GM12891 (cell line): ENCODE measurements at regions not wholly inside any gene's neighbourhood (a gene's known extent, or its start where the extent isn't known, plus 50 kb on each side); places are given as distances from the start of the nearest gene placed in this dataset.

Experiments
- DNase-seq: peaks from one replicate; pipeline ENCODE4 v3.0.0; 2011; ENCODE audit warnings: low spot score; ENCODE audit not compliant: insufficient read length
- FAIRE-seq: peaks from 2 replicates; lab custom pipeline; 2011; peaks lifted over from hg19 to GRCh38; lab: Jason Lieb, UNC
- PAX5 ChIP-seq: IDR thresholded peaks from 2 replicates; pipeline ENCODE4 v1.6.1; 2011; ENCODE audit warnings: low read length, moderate library complexity, mild to moderate bottlenecking; ENCODE audit not compliant: insufficient read depth, severe bottlenecking
- POLR2A ChIP-seq: IDR thresholded peaks from 2 replicates; pipeline ENCODE4 v1.6.1; 2011; ENCODE audit warnings: low read depth, low read length, control low read depth
- POLR2AphosphoS5 ChIP-seq: IDR thresholded peaks from 2 replicates; pipeline ENCODE4 v1.6.1; 2011; ENCODE audit warnings: low read depth, low read length, control low read depth
- POU2F2 ChIP-seq: IDR thresholded peaks from 2 replicates; pipeline ENCODE4 v1.6.1; 2011; ENCODE audit warnings: low read depth, mild to moderate bottlenecking, control low read depth, low read length, moderate library complexity
- SPI1 ChIP-seq: IDR thresholded peaks from 2 replicates; pipeline ENCODE4 v1.6.1; 2011; ENCODE audit warnings: low read depth, low read length, control low read depth
- TAF1 ChIP-seq: IDR thresholded peaks from 2 replicates; pipeline ENCODE4 v1.6.1; 2011; ENCODE audit warnings: low read depth, low read length, control low read depth

DNA sequence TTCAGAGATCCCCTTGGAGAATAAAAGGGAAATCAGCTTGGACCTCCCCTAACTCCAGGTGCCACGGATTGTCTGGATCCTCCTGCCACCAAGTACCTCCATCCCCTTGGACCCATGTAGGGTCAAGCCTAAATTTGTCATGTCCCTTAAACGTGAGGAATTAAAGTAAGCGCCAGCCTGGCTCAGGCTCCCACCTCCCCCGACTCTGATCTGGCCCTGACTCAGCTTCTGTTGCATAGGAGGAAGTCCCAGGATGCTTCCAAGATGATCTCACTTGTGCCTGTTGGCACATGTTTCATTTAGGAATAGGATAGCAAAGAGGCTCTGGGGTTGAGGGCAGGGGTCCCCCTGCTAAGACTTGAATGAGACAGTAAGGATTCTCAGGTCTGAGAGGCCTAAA lies 231.9 kb upstream of the JUN start:
- FAIRE-seq (no peak), DNase-seq (no peak)
- TF ChIP-seq SPI1 = no peak
- no peak for TF ChIP-seq POLR2A
- no peak for TF ChIP-seq PAX5
- no peak for TF ChIP-seq POU2F2
- TF ChIP-seq POLR2AphosphoS5 = no peak
- TF ChIP-seq TAF1 = no peak

DNA sequence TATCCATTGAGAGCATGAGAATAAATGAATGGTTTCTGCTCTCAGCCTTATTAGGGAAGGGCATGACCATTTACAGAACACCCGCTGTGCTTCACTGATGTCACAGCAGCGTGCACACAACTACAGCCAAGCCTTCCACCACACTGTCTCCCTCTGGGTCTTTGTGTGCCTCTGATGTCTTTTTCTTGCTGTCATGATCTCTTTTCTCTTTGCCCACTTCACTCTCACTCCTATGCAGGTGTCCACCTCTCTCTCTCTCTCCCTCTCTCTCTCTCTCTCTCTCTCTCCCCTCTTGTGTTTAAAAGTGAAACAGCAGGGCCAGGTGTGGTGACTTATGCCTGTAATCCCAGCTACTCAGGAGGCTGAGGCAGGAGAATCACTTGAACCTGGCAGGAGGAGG lies 232.5 kb upstream of the JUN start:
- TF ChIP-seq PAX5 = no peak
- TF ChIP-seq POLR2AphosphoS5 = no peak
- TF ChIP-seq POLR2A = no peak
- TF ChIP-seq SPI1 = no peak
- no peak for TF ChIP-seq TAF1
- no peak for TF ChIP-seq POU2F2
- DNase-seq (no peak), FAIRE-seq (peak; percentile 64)

GRCh38 chr1:59017501-59018231 lies 233.8 kb upstream of the JUN start:
- no peak for DNase-seq
- no peak for TF ChIP-seq PAX5
- no peak for TF ChIP-seq TAF1
- TF ChIP-seq SPI1 = no peak
- no peak for TF ChIP-seq POLR2A
- no peak for FAIRE-seq

GRCh38 chr1:59018446-59018845 lies 234.6 kb upstream of the JUN start:
- no peak for FAIRE-seq
- no peak for DNase-seq

GRCh38 chr1:59018860-59019259 lies 235.0 kb upstream of the JUN start:
- TF ChIP-seq POLR2A = no peak
- no peak for TF ChIP-seq POLR2AphosphoS5
- TF ChIP-seq TAF1 = no peak
- no peak for TF ChIP-seq POU2F2
- no peak for TF ChIP-seq PAX5
- TF ChIP-seq SPI1 = no peak
- FAIRE-seq = peak; percentile 43
- no peak for DNase-seq

More at GRCh38 chr1:59018446-59018845, 234.6 kb upstream of the JUN start:
- TF ChIP-seq POLR2AphosphoS5 (no peak), SPI1 (no peak), PAX5 (no peak), POLR2A (no peak), TAF1 (no peak), POU2F2 (no peak)

GRCh38 chr1:59020151-59020997 lies 236.5 kb upstream of the JUN start:
- TF ChIP-seq TAF1 (no peak), POU2F2 (no peak), POLR2AphosphoS5 (no peak), SPI1 (peak; percentile 66), PAX5 (no peak)
- DNase-seq = no peak
- FAIRE-seq = peak; percentile 97

- no peak for TF ChIP-seq TAF1
- no peak for TF ChIP-seq POLR2AphosphoS5
- TF ChIP-seq POU2F2 = no peak
- TF ChIP-seq SPI1 = no peak
- TF ChIP-seq PAX5 = no peak
- TF ChIP-seq POLR2A = no peak
- FAIRE-seq (no peak), DNase-seq (no peak)
Observed at GRCh38 chr1:59022199-59022598, 238.4 kb upstream of the JUN start.

DNA sequence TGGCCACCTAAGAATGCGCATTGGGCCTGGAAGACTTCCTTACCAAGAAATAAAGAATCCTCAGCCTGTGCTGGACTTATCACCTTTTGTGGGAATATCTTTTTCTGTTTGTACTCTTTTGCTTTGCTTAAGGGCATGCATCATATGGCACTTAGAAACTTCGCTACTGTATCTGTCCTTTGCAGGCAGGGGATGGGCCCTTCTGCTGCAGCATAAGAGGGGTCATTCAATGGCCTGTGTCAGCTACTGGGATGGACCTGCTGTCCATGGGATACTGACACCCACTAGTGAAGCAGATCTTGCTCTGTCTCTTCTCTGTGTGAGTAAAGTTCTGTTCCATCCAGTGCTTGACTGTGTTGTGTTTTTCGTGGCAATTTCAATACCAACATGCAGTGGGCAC lies 239.0 kb upstream of the JUN start:
- FAIRE-seq (no peak), DNase-seq (no peak)
- no peak for TF ChIP-seq POLR2AphosphoS5
- TF ChIP-seq POU2F2 = no peak
- no peak for TF ChIP-seq PAX5
- TF ChIP-seq SPI1 = no peak
- no peak for TF ChIP-seq TAF1
- no peak for TF ChIP-seq POLR2A

DNA sequence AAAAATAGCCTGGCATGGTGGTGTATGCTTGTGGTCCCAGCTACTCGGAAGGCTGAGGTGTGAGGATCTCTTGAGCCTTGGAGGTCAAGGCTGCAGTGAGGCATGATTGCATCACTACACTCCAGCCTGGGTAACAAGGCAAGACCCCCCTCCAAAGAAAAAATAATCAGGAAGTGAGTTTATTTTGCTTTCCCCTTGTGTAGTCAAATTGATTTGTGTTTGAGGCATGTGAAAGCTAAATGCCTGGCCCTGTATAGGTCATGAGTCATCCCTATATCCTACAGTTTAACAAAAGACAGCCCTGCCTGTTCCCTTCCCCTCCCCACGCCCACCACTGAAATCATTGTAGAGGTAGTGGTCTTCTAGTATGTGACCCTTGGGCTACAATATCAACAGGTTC lies 241.4 kb upstream of the JUN start:
- DNase-seq = no peak
- no peak for FAIRE-seq
- TF ChIP-seq PAX5 (no peak), POLR2AphosphoS5 (no peak), POLR2A (no peak), TAF1 (no peak), SPI1 (no peak), POU2F2 (no peak)
